NB4 (cell line): ENCODE measurements at regions not wholly inside any gene's neighbourhood (a gene's known extent, or its start where the extent isn't known, plus 50 kb on each side); places are given as distances from the start of the nearest gene placed in this dataset.

ENCODE experiments used
- POLR2A ChIP-seq: IDR thresholded peaks from 2 replicates; pipeline ENCODE4 v1.6.1; 2011; ENCODE audit warnings: mild to moderate bottlenecking; ENCODE audit not compliant: insufficient read length; ENCODE audit errors: extremely low read depth
- TF ChIP-seq, protein P1 (sequence below): IDR thresholded peaks from one replicate; pipeline ENCODE4 v1.5.1; 2012; ENCODE audit warnings: low read depth, low read length

DNA sequence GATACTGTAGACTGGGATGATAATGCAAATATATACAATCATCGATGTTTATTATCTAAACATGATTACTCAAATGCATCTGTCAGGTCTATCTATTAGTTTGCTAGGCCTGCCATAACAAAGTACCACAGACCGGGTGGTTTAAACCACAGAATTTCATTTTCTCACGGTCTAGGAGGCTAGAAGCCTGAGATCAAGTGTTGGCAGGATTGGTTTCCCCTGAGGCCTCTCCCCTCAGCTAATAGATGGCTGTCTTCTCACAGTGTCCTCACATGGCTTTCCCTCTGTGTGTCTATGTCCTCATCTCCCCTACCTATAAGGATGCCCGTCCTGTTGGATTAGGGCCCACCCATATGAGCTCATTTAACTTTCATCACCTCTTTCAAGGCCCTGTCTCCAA is 512.6 kb upstream of the SLC35B3 start:
- no peak for TF ChIP-seq POLR2A
- TF ChIP-seq, protein P1, sequence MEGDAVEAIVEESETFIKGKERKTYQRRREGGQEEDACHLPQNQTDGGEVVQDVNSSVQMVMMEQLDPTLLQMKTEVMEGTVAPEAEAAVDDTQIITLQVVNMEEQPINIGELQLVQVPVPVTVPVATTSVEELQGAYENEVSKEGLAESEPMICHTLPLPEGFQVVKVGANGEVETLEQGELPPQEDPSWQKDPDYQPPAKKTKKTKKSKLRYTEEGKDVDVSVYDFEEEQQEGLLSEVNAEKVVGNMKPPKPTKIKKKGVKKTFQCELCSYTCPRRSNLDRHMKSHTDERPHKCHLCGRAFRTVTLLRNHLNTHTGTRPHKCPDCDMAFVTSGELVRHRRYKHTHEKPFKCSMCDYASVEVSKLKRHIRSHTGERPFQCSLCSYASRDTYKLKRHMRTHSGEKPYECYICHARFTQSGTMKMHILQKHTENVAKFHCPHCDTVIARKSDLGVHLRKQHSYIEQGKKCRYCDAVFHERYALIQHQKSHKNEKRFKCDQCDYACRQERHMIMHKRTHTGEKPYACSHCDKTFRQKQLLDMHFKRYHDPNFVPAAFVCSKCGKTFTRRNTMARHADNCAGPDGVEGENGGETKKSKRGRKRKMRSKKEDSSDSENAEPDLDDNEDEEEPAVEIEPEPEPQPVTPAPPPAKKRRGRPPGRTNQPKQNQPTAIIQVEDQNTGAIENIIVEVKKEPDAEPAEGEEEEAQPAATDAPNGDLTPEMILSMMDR: no peak
